Thyroid gland (tissue), 4 donors: ENCODE measurements at regions not wholly inside any gene's neighbourhood (a gene's known extent, or its start where the extent isn't known, plus 50 kb on each side); places are given as distances from the start of the nearest gene placed in this dataset.

Experiments
- CTCF ChIP-seq, 6 experiments: fragments of 200-600 bp in 3 of 6; fragments of 450-650 bp in 3 of 6; sonication (generic) in 3 of 6; IDR thresholded peaks; one replicate each; pipeline ENCODE4 v1.5.1; 2016 to 2019; ENCODE audit warnings: antibody characterized with exemption in 6 of 6, mild to moderate bottlenecking in 2 of 6, inconsistent platforms in 1 of 6, moderate library complexity in 1 of 6
- POLR2A ChIP-seq, 2 donors: fragments of 450-650 bp; IDR thresholded peaks; one replicate each; pipeline ENCODE4 v1.6.1; 2017; ENCODE audit warnings: antibody characterized with exemption in 2 of 2, mild to moderate bottlenecking in 2 of 2, moderate library complexity in 1 of 2

- TF ChIP-seq POLR2A (IDR thresholded peaks at IDR 0.05): no peak
- no peak for TF ChIP-seq CTCF (IDR thresholded peaks at IDR 0.05)
These were observed 73.6 kb upstream of the PTGFRN start for GRCh38 chr1:116836099-116836498.
